ENCODE measurements at regions not wholly inside any gene's neighbourhood (a gene's known extent, or its start where the extent isn't known, plus 50 kb on each side); places are given as distances from the start of the nearest gene placed in this dataset.
A peak's percentile ranks its signal among the peaks of the same experiment; 100 is the strongest.

DNA sequence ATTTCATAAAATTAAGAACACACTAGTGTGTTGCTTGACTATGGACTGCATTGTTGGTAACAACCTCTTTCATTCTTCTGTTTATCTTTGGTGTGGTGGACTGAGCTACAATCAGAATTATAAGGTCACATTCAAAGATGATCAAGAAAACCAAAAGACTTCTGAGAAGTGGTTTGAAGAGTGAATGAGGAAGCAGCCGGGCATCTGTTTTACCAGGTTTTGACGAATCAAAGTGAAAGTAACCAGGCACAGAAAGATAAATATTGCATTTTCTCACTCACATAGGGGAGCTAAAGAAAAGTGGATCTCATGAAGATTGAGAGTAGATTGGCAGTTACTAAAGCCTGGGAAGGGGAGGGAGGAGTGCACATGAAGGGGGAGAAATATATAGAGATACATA is 589.1 kb downstream of the ZNF608 start:
- intact Hi-C loops (cut with micrococcal nuclease) = no loop called here
- TF ChIP-seq GATA2 (IDR thresholded peaks at IDR 0.05; ENCODE audit: insufficient read depth, insufficient read length, low read depth, low read length) (no peak), FOS (IDR thresholded peaks at IDR 0.05; ENCODE audit: borderline replicate concordance, insufficient read depth, low read length) (no peak), POLR2AphosphoS5 (IDR thresholded peaks at IDR 0.05; ENCODE audit: insufficient read depth, low read depth, low read length) (no peak), MYC (IDR thresholded peaks at IDR 0.05; ENCODE audit: low read depth, low read length) (no peak), EZH2 (IDR thresholded peaks at IDR 0.05; ENCODE audit: borderline replicate concordance, low read depth, low read length, severe bottlenecking) (no peak), MAX (IDR thresholded peaks at IDR 0.05; ENCODE audit: insufficient read depth, insufficient read length) (no peak), CTCF (IDR thresholded peaks at IDR 0.05; ENCODE audit: extremely low read depth in 1 of 2, insufficient read depth in 1 of 2, low read depth in 1 of 2, low read length in 2 of 2) (no peak), JUN (IDR thresholded peaks at IDR 0.05; ENCODE audit: borderline replicate concordance, insufficient read depth, insufficient read length, low read depth) (no peak), POLR2A (IDR thresholded peaks at IDR 0.05; ENCODE audit: low read depth, low read length) (no peak)
- Histone ChIP-seq H3K9me3 (replicated peaks; ENCODE audit: control insufficient read depth, insufficient read depth, low read length) (no peaks in the 10 kb centered on the region), H3K36me3 (ENCODE audit: control insufficient read depth in 2 of 2, extremely low read depth in 1 of 2, insufficient read depth in 2 of 2, low read length in 2 of 2) (no peaks in the 10 kb centered on the region), H4K20me1 (replicated peaks; ENCODE audit: control insufficient read depth, extremely low read depth, insufficient read depth, low read length) (no peaks in the 10 kb centered on the region), H3K4me1 (ENCODE audit: control insufficient read depth, extremely low read depth, insufficient read depth, low read length) (no peaks in the 10 kb centered on the region), H3K4me2 (ENCODE audit: insufficient read depth, low read length) (peak overlapping the region; percentile 82), H2AFZ (ENCODE audit: low read depth, low read length) (peak overlapping the region; percentile 21), H3K79me2 (ENCODE audit: control insufficient read depth, insufficient read depth, low read length) (no peaks in the 10 kb centered on the region), H3K27ac (ENCODE audit: insufficient read depth, low read depth, low read length) (no peak overlapping the region), H3K9ac (replicated peaks; ENCODE audit: extremely low read depth, insufficient read depth, low read length) (peak overlapping the region; percentile 31), H3K4me3 (replicated peaks in 1 of 3; ENCODE audit: insufficient read depth in 1 of 3, low read depth in 1 of 3, low read length in 3 of 3) (peak overlapping the region in 1 of 3 experiments; percentile 23), H3K9me1 (replicated peaks; ENCODE audit: control insufficient read depth, extremely low read depth, insufficient read depth, low read length) (no peaks in the 10 kb centered on the region), H3K27me3 (ENCODE audit: control insufficient read depth in 2 of 2, insufficient read depth in 2 of 2, low read length in 2 of 2) (no peaks in the 10 kb centered on the region)
- FAIRE-seq (no peak), DNase-seq (ENCODE audit: low read depth, low spot score) (peak; percentile 38)
- CTCF ChIA-PET = interaction anchor here (1.4 kb wide), 1 partner anchor 10 kb away, joined by 6 read pairs; no protein-coding TSS in a partner anchor
- POLR2A ChIA-PET = no interaction called here
- dilution Hi-C loops (cut with MboI; ENCODE audit: extremely low pct_ligation_motif_present, low sequenced_read_pairs) = no loop called here
- no TSS peak for BruUV-seq (replicated peaks)

All from endothelial cell of umbilical vein (primary cell).